Islet precursor cell (in vitro differentiated cells): ENCODE measurements at regions not wholly inside any gene's neighbourhood (a gene's known extent, or its start where the extent isn't known, plus 50 kb on each side); places are given as distances from the start of the nearest gene placed in this dataset.
"Not testable (repeated sequence)": the region's sequence is repeated elsewhere in the genome, so short reads cannot be mapped to it uniquely, and the experiment has no call there.

Source experiments
- DNase-seq: peaks from one replicate; pipeline ENCODE4 v3.0.0-alpha.2; 2018

- no peak for DNase-seq
Measured at GRCh38 chr18:60007661-60008060, 107.9 kb downstream of the PMAIP1 start.

- no peak for DNase-seq
Measured at GRCh38 chr18:60003610-60004185, 103.9 kb downstream of the PMAIP1 start.

DNA sequence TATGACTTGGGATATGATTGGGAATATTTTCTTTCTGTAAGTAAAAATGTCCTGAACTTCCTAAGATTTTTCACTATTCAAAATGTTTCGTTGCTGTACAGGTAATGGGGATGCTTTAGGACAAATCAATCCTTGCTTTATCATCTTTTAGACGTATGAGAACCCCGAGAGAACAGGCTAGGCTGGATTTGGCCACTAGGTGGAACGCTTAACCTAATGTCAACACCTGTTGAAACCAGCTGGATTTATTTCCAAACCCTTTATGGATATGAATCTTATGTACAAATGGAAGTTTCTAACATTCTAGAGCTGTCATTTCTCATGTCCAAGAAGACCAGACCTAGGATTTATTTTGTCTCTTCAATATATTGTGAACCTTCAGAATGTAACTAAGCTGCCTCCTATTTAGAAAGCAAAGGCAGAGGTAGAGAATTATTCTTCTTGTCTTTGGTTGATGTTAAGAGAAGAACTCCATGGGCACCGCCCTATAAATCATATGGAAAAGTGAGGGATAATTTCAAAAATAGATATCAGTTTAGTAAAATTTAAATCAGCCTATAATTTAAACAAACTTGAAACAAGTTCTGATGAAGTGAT is 96.7 kb downstream of the PMAIP1 start:
- no peak for DNase-seq

DNA sequence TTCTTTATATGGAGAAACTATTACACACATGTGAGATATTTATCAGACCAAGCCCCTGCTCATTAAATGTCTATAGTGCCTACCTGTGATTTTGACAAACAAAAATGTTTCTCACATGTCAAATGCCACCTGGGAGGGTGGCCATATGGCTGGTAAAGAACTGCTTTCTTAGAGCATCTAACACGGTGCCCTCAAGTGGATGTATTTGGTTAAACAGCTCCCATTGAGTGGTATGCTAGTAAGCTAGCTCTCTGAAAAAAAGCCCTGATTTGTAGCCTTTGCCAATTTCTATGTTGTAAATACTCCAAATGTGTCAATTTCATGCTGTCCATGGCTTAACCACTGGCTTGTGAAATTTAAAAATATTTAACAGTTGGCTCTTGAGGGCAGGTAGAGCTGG is 94.6 kb downstream of the PMAIP1 start:
- DNase-seq: no peak

GRCh38 chr18:59993560-59993959 is 93.8 kb downstream of the PMAIP1 start:
- DNase-seq: no peak

- DNase-seq: no peak
Measured at GRCh38 chr18:59990121-59990823, 90.5 kb downstream of the PMAIP1 start.

DNA sequence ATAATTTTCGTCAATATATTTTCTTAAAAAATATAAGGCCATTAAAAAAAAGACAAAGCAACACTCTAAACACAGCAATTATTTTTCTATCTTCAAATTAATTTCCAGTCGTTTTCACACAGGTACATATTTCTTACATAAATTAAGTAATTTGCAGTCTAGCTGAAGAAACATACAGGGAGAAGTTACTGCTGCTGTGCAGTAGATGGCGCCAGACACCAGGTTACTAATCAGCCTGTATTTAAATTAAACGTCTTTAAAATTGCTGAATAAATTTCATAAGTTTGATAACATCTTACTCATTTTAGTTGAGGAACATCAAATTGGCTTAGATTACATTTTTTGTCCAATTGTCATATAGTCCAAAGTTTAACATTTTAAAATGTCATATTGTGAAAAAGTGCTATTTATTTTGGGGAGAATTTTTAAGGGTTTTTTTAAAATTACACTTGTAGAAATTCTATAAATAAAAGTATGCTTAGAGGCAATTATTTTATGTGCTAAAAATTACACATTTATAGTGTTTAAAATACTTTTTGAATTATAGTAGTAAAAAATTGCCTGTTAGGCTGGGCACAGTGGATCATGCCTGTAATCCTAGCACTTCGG is 88.4 kb downstream of the PMAIP1 start:
- DNase-seq: no peak

DNA sequence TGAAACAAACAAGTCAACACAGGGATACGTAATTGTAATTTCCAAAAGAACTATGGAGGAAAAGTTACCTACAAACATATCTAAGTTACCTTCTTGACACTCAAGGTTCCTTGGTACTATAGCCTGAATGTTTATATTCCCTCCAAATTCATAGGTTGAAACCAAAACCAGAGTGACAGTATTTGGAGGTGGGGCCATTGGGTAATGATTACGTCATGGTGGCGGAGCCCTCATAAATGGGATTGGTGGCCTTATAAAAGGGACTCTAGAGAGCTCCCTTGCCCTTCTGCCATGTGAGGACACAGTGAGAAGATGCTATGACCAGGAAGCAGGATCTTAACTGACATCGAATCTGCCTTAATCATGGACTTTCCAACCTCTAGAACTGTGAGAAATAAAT is 87.3 kb downstream of the PMAIP1 start:
- DNase-seq: no peak

DNA sequence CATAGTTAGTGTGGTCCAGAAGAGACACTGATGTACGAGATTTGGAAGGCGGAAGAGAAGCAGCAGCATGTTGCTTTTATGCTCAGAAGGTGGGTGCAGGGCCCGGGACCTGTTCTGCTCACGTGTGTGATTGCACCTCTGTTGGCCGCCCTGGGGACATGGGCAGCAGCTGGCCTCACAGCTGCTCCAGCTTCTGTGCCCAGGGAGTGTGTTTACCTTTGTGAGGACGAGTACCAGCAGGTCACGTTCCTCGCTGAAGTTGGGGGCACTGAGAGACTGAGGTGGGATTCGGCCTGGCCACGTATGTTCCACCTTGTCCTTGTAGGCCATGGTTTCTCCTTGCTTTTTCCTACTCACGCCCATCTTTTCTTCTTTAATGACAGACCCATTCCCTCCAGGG is 86.3 kb downstream of the PMAIP1 start:
- DNase-seq: no peak

DNA sequence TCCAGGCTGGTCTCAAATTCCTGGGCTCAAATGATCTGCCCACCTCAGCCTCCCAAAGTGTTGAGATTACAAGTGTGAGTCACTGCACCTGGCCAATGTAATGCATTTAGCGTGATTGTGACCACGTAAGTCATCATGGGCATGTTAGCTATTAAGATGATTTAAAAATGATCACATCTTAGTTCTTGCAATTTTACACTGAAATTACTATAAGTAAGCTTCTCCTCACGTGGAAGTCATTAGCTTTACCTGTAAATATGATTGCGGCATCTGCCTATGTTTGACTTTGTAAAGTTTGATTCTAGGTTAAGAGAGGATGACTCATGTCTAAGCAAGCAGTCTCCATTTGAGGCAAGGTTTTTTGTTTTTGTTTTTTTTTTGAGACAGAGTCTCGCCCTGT is 85.5 kb downstream of the PMAIP1 start:
- no peak for DNase-seq

- DNase-seq: no peak
Measured at GRCh38 chr18:59983506-59983905, 83.7 kb downstream of the PMAIP1 start.

GRCh38 chr18:59980188-59980637 is 80.4 kb downstream of the PMAIP1 start:
- no peak for DNase-seq

- DNase-seq: no peak
Measured at GRCh38 chr18:59971871-59972428, 72.2 kb downstream of the PMAIP1 start.

GRCh38 chr18:59971144-59971543 is 71.3 kb downstream of the PMAIP1 start:
- not testable (repeated sequence) for DNase-seq

DNA sequence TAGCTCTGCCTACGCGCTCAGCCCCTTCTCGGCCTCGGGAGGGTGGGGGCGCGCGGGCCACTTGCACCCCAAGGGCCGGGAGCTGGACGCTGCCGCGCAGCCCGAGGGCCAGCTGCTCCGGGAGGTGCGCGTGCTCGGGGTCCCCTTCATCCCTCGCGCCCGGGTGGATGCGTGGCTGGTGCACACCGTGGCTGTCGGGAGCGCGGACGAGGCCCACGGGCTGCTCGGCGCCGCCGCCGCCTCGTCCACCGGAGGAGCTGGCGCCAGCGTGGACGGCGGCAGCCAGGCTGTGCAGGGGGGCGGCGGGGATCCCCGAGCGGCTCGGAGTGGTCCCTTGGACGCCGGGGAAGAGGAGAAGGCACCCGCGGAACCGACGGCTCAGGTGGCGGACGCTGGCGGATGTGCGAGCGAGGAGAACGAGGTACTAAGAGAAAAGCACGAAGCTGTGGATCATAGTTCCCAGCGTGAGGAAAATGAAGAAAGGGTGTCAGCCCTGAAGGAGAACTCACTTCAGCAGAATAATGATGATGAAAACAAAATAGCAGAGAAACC is 69.8 kb downstream of the PMAIP1 start:
- not testable (repeated sequence) for DNase-seq

DNA sequence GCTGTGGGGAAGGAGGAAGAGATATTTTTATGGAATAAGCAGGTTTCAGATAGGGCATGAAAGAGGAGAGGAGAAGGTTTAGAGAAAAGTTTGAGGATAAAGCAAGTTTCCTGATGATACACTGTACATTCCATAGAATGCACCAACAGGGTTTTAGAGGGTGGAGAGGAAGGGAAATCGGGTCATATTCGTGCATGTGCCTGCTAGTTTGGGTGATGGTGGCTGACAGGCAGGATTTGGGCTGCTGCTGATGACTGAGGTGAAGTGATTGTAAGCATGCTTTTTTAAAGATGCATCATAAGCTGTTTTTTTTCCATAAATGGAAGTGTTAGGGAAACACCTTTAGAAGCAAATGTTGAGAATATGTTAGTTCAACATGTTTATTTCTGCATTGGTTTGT is 68.8 kb downstream of the PMAIP1 start:
- no peak for DNase-seq

- no peak for DNase-seq
Measured at GRCh38 chr18:59967878-59968277, 68.1 kb downstream of the PMAIP1 start.

GRCh38 chr18:59966913-59967312 is 67.1 kb downstream of the PMAIP1 start:
- no peak for DNase-seq

GRCh38 chr18:59963229-59963628 is 63.4 kb downstream of the PMAIP1 start:
- no peak for DNase-seq

GRCh38 chr18:59961070-59961469 is 61.3 kb downstream of the PMAIP1 start:
- DNase-seq: no peak

DNA sequence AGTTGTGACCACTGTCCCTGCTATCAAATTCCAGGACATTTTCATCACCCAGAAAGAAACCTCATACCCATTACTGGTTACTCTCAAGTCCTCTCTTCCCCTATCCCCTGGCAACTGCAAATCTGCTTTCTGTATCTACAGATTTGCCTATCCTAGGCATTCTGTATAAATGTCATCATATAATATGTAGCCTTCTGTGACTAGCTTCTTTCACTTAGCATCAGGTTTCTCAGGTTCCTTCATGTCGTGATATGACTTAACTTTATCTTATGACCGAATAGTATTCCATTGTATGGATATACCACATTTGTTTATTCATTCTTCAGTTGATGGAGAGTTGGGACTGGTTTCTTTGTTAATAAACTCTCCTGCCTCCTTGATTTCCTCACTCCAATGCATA is 60.5 kb downstream of the PMAIP1 start:
- no peak for DNase-seq

GRCh38 chr18:59959606-59960005 is 59.8 kb downstream of the PMAIP1 start:
- DNase-seq: no peak

GRCh38 chr18:59959073-59959472 is 59.3 kb downstream of the PMAIP1 start:
- DNase-seq: no peak
